HUES6 (cell line): ENCODE measurements at regions not wholly inside any gene's neighbourhood (a gene's known extent, or its start where the extent isn't known, plus 50 kb on each side); places are given as distances from the start of the nearest gene placed in this dataset.

ENCODE experiments used
- H3K27ac ChIP-seq: 2 replicates; pipeline ENCODE4 v1.7.0; 2013; ENCODE audit warnings: low read depth, mild to moderate bottlenecking, low read length, inconsistent platforms
- H3K27me3 ChIP-seq: 2 replicates; pipeline ENCODE4 v1.6.1; 2013; ENCODE audit warnings: low read length; ENCODE audit not compliant: control insufficient read depth, insufficient read depth
- H3K36me3 ChIP-seq: 2 replicates; pipeline ENCODE4 v1.6.1; 2013; ENCODE audit warnings: low read length; ENCODE audit not compliant: control insufficient read depth, insufficient read depth
- H3K4me1 ChIP-seq: 2 replicates; pipeline ENCODE4 v1.6.1; 2013; ENCODE audit warnings: low read length; ENCODE audit not compliant: control insufficient read depth, insufficient read depth
- H3K4me3 ChIP-seq: 2 replicates; pipeline ENCODE4 v1.5.1; 2013; ENCODE audit warnings: low read depth, low read length
- H3K9ac ChIP-seq: one replicate; pipeline ENCODE4 v1.6.1; 2013; ENCODE audit warnings: mild to moderate bottlenecking, low read length
- H3K9me3 ChIP-seq: 2 replicates; pipeline ENCODE4 v1.6.1; 2013; ENCODE audit warnings: low read depth, low read length; ENCODE audit not compliant: control insufficient read depth, insufficient read depth

DNA sequence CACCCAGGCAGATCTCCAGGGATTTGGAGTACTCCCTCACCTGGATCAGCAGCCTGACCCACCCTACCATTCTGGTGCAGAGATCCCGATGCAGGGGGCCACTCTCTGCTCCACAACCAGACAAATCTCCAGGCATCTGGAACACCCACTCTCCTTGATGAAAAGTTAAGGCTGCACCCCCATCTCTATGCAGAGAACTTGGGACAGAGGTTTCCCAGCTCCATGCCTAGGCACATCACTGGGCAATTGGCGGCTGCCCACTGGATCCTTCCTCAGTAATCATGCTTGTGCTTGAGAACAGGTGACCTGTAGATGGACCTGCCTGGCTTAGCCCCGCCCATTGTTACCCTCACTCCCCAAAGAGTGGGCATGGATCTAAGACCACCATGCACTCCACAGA is 624.9 kb downstream of the CBLN2 start:
- no peaks in the 10 kb centered on the region; the same call in 1 of the 2 replicates for H3K9me3 ChIP-seq
- no peak overlapping the region for H3K27ac ChIP-seq
- no peaks in the 10 kb centered on the region for H3K36me3 ChIP-seq
- H3K4me3 ChIP-seq = no peak overlapping the region
- H3K27me3 ChIP-seq = no peaks in the 10 kb centered on the region
- H3K9ac ChIP-seq = no peak overlapping the region
- no peaks in the 10 kb centered on the region for H3K4me1 ChIP-seq

DNA sequence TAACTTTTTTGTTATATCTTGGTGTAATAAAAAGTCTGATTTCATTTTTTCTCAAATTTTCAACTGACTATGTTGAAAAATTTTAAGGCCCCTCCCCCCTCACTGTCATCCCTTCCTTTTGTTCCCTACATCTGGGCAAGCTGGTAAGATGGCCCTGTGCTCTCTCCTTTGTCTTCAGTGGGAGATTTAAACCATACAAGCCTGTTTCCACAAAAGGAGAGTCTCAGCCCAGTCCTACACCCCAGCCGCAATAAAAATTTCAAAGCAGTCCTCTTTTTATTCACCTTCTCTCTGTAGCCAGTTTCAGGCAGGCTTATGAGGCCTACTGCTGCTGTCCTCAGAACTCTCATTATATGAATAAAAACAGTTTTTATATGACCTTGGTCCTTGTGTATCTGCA is 630.5 kb downstream of the CBLN2 start:
- H3K27me3 ChIP-seq = no peaks in the 10 kb centered on the region
- H3K27ac ChIP-seq = no peak overlapping the region
- H3K9me3 ChIP-seq = no peaks in the 10 kb centered on the region
- no peaks in the 10 kb centered on the region for H3K4me1 ChIP-seq
- H3K9ac ChIP-seq = no peak overlapping the region
- no peak overlapping the region for H3K4me3 ChIP-seq
- H3K36me3 ChIP-seq = no peaks in the 10 kb centered on the region

DNA sequence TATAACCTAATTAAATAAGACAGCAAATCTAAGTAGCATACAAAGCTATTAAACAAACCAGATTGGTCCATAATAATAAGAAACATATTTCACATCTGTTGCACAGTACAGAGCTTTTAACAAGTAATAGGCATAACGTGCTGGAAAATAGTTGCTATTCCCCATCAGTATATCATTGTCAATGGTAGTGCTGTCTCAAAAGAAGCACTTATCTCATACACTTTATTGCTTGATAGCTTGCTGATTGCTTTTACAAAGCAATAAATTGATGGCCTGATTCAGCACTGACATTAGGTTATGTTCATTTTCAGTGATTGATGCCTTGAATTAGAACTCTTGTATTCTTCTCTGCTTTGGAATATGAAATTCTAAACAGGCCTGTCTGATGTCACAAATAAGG is 641.7 kb downstream of the CBLN2 start:
- Histone ChIP-seq H3K9me3 (no peaks in the 10 kb centered on the region), H3K4me3 (no peak overlapping the region), H3K27ac (no peak overlapping the region), H3K36me3 (no peaks in the 10 kb centered on the region), H3K27me3 (no peaks in the 10 kb centered on the region), H3K9ac (no peak overlapping the region), H3K4me1 (no peaks in the 10 kb centered on the region)

DNA sequence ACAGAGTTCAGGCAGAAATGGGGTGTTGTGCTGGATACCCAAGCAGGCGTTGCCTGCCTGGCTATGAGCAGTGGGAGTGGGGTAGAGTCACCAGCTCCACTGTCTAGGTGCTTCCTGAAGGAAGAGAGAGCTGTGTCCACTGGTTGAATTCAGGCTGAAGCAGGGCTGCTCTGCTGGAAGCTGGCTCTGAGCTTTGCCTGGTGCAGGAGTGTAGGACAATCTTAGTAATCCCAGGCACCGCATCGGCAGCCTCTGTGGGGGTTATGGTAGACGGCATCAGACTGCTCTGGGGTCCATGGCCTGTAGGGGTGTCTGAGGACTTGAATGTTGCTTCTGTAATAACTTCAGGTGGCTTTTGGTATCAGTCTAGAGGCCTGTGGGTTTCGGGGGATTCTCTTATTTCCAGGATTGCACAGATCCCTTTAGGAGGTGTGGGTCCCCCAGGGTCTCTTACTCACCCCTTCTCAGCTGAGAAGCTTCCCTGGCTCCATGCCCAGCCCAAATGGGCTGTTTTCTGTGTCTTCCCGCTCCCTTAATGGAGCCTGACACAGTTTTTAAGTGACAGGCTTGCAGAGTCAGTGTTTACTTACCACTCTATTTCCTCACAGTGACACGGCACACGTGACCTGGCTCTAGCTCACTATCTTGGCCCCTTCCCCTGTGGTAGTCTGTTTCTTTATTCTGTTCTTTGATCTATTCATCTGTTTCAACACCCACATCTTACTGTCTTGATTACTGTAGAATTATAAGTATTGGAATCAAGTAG is 644.3 kb downstream of the CBLN2 start:
- no peaks in the 10 kb centered on the region for H3K4me1 ChIP-seq
- no peak overlapping the region for H3K9ac ChIP-seq
- H3K4me3 ChIP-seq = no peak overlapping the region
- no peaks in the 10 kb centered on the region for H3K9me3 ChIP-seq
- no peaks in the 10 kb centered on the region for H3K36me3 ChIP-seq
- no peak overlapping the region for H3K27ac ChIP-seq
- no peaks in the 10 kb centered on the region for H3K27me3 ChIP-seq

DNA sequence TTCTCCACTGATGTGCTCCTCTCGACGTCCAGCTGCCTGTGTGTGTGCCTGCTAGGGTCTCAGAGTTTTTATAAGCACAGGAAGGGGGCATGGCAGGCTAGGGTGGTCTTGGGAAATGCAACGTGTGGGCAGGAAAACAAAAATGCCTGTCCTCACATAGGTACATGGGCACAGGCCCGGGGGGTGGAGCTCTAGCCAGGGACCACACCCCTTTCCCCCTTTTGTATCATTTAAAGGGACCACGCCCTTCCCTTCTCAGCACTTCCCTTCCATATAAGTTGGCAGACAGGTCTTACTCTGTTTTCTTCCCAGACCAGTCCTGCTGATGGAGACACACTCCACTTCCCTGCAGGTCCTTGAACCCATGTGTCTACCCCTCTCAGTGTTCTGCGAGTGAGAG is 645.0 kb downstream of the CBLN2 start:
- H3K27me3 ChIP-seq = no peaks in the 10 kb centered on the region
- H3K36me3 ChIP-seq = no peaks in the 10 kb centered on the region
- no peaks in the 10 kb centered on the region for H3K4me1 ChIP-seq
- no peak overlapping the region for H3K4me3 ChIP-seq
- H3K9me3 ChIP-seq = no peaks in the 10 kb centered on the region
- no peak overlapping the region for H3K27ac ChIP-seq
- no peak overlapping the region for H3K9ac ChIP-seq

DNA sequence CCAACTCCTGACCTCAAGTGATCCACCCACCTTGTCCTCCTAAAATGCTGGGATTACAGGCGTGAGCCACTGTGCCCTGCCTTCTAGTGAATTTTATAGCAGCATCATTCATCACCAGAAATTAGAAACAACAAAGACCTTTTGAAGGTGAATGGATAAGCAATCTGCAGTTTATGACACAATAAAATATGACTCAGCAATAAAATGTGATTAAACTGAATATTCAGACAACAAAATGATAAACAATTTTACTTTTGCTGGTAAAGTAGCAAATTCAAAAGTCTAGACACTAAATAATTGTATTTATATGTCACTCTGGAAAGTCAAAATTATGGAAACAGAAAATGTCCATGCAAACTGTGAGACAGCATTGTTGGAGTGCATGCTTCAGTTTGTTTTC is 656.6 kb downstream of the CBLN2 start:
- Histone ChIP-seq H3K36me3 (no peaks in the 10 kb centered on the region), H3K4me3 (no peak overlapping the region), H3K9me3 (no peaks in the 10 kb centered on the region), H3K27ac (no peak overlapping the region), H3K9ac (no peak overlapping the region), H3K27me3 (no peaks in the 10 kb centered on the region), H3K4me1 (no peaks in the 10 kb centered on the region)

DNA sequence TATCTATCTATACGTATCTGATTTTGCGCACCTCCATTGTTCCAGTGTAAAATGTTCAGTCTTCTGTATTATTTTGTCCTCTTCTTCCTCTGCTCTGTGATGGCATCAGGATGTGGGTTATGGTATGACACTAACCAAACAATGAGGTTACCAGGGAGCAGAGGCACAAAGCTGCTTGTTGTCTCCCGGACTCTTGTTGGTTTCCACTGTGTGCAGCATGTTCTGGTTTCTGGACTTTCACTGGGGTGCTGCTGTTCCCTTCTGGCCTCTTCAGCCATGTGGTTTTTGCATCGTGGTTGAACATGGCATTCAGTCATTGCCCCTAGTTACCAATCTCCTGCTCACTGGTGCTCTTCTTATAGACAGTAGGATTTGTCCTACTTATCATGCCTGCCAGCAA is 665.9 kb downstream of the CBLN2 start:
- Histone ChIP-seq H3K9me3 (no peaks in the 10 kb centered on the region), H3K9ac (no peak overlapping the region), H3K4me3 (no peak overlapping the region), H3K4me1 (no peaks in the 10 kb centered on the region), H3K27me3 (no peaks in the 10 kb centered on the region), H3K36me3 (no peaks in the 10 kb centered on the region), H3K27ac (no peak overlapping the region)

DNA sequence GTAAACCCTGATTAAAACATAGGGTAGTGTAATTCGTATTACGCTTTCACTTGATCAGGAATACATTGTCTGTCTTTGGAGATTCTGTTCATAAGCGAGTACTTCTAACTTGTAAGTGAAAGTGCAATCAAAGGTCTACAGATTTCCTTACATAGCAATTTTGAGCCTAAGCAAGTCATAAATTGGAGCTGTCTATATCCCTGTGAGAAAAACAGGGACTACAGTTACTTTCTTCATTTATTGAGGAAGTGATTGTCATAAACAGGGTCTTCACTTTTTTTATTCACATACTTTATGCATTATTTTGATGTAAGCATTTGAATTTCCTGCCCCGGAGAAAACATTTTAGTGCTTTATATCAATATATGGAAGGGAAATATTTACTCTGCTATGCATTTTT is 670.4 kb downstream of the CBLN2 start:
- Histone ChIP-seq H3K4me1 (no peaks in the 10 kb centered on the region), H3K27me3 (no peaks in the 10 kb centered on the region), H3K36me3 (no peaks in the 10 kb centered on the region), H3K9me3 (no peaks in the 10 kb centered on the region), H3K9ac (no peak overlapping the region), H3K27ac (no peak overlapping the region), H3K4me3 (no peak overlapping the region)

DNA sequence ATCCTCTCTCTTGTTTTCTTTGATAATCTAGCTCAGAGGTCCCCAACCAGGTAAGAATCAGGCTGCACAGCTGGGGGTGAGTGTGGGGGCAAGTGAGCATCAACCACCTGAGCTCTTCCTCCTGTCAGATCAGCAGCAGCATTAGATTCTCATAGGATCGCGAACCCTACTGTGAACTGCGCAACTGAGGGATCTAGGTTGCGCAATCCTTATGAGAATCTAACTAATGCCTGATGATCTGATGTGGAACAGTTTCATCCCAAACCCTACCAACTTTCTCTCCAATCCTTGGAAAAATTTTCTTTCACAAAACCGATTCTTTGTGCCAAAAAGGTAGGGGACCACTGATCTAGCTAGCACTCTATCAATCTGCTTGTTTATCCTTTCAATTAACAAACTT is 678.3 kb downstream of the CBLN2 start:
- peaks cover 3% of the 10 kb centered on the region; the same call in 1 of the 2 replicates for H3K9me3 ChIP-seq
- no peaks in the 10 kb centered on the region for H3K27me3 ChIP-seq
- no peaks in the 10 kb centered on the region for H3K4me1 ChIP-seq
- no peaks in the 10 kb centered on the region for H3K36me3 ChIP-seq
- H3K4me3 ChIP-seq = no peak overlapping the region
- no peak overlapping the region for H3K9ac ChIP-seq
- H3K27ac ChIP-seq = no peak overlapping the region

DNA sequence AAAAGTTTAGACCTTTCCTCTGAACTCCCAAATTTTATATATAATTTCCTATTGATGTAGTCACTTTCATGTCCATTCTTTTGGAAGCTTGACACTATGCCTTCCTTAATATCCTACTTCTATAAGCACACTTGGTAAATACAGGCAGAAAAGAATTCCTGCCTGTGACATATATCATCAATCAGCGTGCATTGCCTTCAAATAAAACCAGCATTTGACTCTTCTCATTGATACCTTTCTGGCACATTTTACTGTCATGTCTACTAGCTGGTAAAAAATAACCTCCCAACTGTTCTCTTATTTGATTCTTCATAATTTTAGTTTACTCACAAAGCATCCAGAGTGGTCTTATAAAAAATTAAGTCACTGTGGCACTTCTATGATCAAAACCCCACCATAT is 693.5 kb downstream of the CBLN2 start:
- no peak overlapping the region for H3K4me3 ChIP-seq
- H3K27me3 ChIP-seq = no peaks in the 10 kb centered on the region
- H3K9ac ChIP-seq = no peak overlapping the region
- peaks cover 21% of the 10 kb centered on the region; the same call in 1 of the 2 replicates for H3K9me3 ChIP-seq
- H3K4me1 ChIP-seq = no peaks in the 10 kb centered on the region
- H3K27ac ChIP-seq = no peak overlapping the region
- H3K36me3 ChIP-seq = no peaks in the 10 kb centered on the region

DNA sequence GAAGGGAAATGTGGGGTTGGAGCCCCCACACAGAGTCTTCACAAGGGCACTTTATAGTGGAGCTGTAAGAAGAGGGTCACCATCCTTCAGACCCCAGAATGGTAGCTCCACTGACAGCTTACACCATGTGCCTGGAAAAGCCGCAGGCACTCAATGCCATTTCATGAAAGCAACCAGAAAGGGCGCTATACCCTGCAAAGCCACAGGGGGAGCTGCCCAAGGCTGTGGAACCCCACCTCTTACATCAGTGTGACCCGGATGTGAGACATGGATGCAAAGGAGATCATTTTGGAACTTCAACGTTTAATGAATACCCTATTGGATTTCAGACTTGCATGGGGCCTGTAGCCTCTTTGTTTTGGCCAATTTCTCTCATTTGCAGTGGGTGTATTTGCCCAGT is 694.7 kb downstream of the CBLN2 start:
- Histone ChIP-seq H3K4me1 (no peaks in the 10 kb centered on the region), H3K36me3 (no peaks in the 10 kb centered on the region), H3K9ac (no peak overlapping the region), H3K9me3 (peaks cover 21% of the 10 kb centered on the region; the same call in 1 of the 2 replicates), H3K4me3 (no peak overlapping the region), H3K27ac (no peak overlapping the region), H3K27me3 (no peaks in the 10 kb centered on the region)
